OCI-M2 (cell line): ENCODE measurements at regions not wholly inside any gene's neighbourhood (a gene's known extent, or its start where the extent isn't known, plus 50 kb on each side); places are given as distances from the start of the nearest gene placed in this dataset.
"Not testable (repeated sequence)": the region's sequence is repeated elsewhere in the genome, so short reads cannot be mapped to it uniquely, and the experiment has no call there.

ENCODE experiments used
- DNase-seq: peaks from one replicate; lab custom pipeline; 2025; ENCODE audit not compliant: unreplicated experiment; lab: John Stamatoyannopoulos, UW

- DNase-seq: not testable (repeated sequence)
These were observed 50.5 kb upstream of the SFSWAP start for GRCh38 chr12:131660401-131660800.
